CD14-positive monocyte (primary cell): ENCODE measurements at regions not wholly inside any gene's neighbourhood (a gene's known extent, or its start where the extent isn't known, plus 50 kb on each side); places are given as distances from the start of the nearest gene placed in this dataset.

ENCODE experiments used
- DNase-seq, 3 donors: peaks; one replicate each; pipeline ENCODE4 v3.0.0-alpha.2; 2011 to 2022
- H2AFZ ChIP-seq: 2 replicates; pipeline ENCODE4 v1.6.0; 2012; ENCODE audit warnings: mild to moderate bottlenecking, low read depth, low read length, inconsistent platforms; ENCODE audit not compliant: insufficient read depth, poor library complexity, severe bottlenecking
- H3K27ac ChIP-seq, 2 donors: 1 replicate in 1 of 2; 2 replicates in 1 of 2; pipeline ENCODE4 v1.5.1; 2012 to 2013; ENCODE audit warnings: low read length in 2 of 2, control low read depth in 1 of 2, inconsistent platforms in 1 of 2, low read depth in 1 of 2, mild to moderate bottlenecking in 1 of 2
- H3K27me3 ChIP-seq, 2 donors: one replicate each; pipeline versions ENCODE4 v1.6.0 to v1.6.1; 2011 to 2013; ENCODE audit warnings: low read length in 2 of 2; ENCODE audit not compliant: control insufficient read depth in 2 of 2, insufficient read depth in 2 of 2
- H3K36me3 ChIP-seq, 2 donors: replicated peaks in 1 of 2; 1 replicate in 1 of 2; 2 replicates in 1 of 2; pipeline versions ENCODE4 v1.5.1 to v1.6.1; 2012 to 2013; ENCODE audit warnings: low read length in 2 of 2, control low read depth in 1 of 2, inconsistent platforms in 1 of 2, mild to moderate bottlenecking in 1 of 2; ENCODE audit not compliant: insufficient read depth in 2 of 2, control insufficient read depth in 1 of 2
- H3K4me1 ChIP-seq, 2 donors: 1 replicate in 1 of 2; 2 replicates in 1 of 2; pipeline versions ENCODE4 v1.5.1 to v1.6.1; 2012 to 2013; ENCODE audit warnings: low read length in 2 of 2, control low read depth in 1 of 2, inconsistent platforms in 1 of 2, mild to moderate bottlenecking in 1 of 2, moderate library complexity in 1 of 2; ENCODE audit not compliant: insufficient read depth in 2 of 2, control insufficient read depth in 1 of 2
- H3K4me2 ChIP-seq: replicated peaks from 2 replicates; pipeline ENCODE3; 2012; ENCODE audit warnings: low read length, moderate library complexity, mild to moderate bottlenecking; ENCODE audit not compliant: poor library complexity, severe bottlenecking; ENCODE audit errors: extremely low read depth
- H3K4me3 ChIP-seq, 3 experiments: fragments of 200-600 bp in 1 of 3; sonication (generic) in 1 of 3; replicated peaks in 1 of 3; 1 replicate in 2 of 3; 2 replicates in 1 of 3; pipeline ENCODE4 v1.5.1; 2011 to 2013; ENCODE audit warnings: low read length in 3 of 3, mild to moderate bottlenecking in 3 of 3, control low read depth in 2 of 3, low read depth in 2 of 3, inconsistent platforms in 1 of 3, moderate library complexity in 1 of 3
- H3K79me2 ChIP-seq: 2 replicates; pipeline ENCODE4 v1.6.0; 2012; ENCODE audit warnings: mild to moderate bottlenecking, control low read depth, inconsistent platforms, low read length, moderate library complexity; ENCODE audit not compliant: insufficient read depth
- H3K9ac ChIP-seq: 2 replicates; pipeline ENCODE4 v1.6.0; 2017; ENCODE audit warnings: low read length, mild to moderate bottlenecking; ENCODE audit not compliant: insufficient read depth, poor library complexity, severe bottlenecking
- H3K9me3 ChIP-seq, 2 donors: replicated peaks in 1 of 2; 1 replicate in 1 of 2; 2 replicates in 1 of 2; pipeline versions ENCODE4 v1.5.1 to v1.6.1; 2012 to 2013; ENCODE audit warnings: low read length in 2 of 2, control low read depth in 1 of 2; ENCODE audit not compliant: control insufficient read depth in 1 of 2, insufficient read depth in 1 of 2
- H4K20me1 ChIP-seq: 2 replicates; pipeline ENCODE4 v1.6.0; 2012; ENCODE audit warnings: mild to moderate bottlenecking, low read length, control low read depth, moderate library complexity; ENCODE audit not compliant: insufficient read depth
- H3K27ac Mint-ChIP-seq, 7 donors: one replicate each; pipeline ENCODE4 v1.8.0; 2020; ENCODE audit warnings: mild to moderate bottlenecking in 7 of 7, mixed read lengths in 7 of 7, moderate library complexity in 6 of 7, inconsistent platforms in 2 of 7
- H3K27me3 Mint-ChIP-seq, 3 donors: one replicate each; pipeline ENCODE4 v1.8.0; 2021 to 2022; ENCODE audit warnings: low read depth in 3 of 3, mild to moderate bottlenecking in 3 of 3, mixed read lengths in 3 of 3, moderate library complexity in 3 of 3, inconsistent platforms in 1 of 3
- H3K36me3 Mint-ChIP-seq, 2 donors: one replicate each; pipeline ENCODE4 v1.8.0; 2020; ENCODE audit warnings: mixed read lengths in 2 of 2, inconsistent platforms in 1 of 2, mild to moderate bottlenecking in 1 of 2
- H3K4me1 Mint-ChIP-seq: one replicate; pipeline ENCODE4 v1.8.0; 2020; ENCODE audit warnings: mild to moderate bottlenecking, mixed read lengths
- H3K4me3 Mint-ChIP-seq, 2 donors: one replicate each; pipeline ENCODE4 v1.8.0; 2020; ENCODE audit warnings: mild to moderate bottlenecking in 2 of 2, mixed read lengths in 2 of 2, moderate library complexity in 1 of 2
- H3K9me3 Mint-ChIP-seq, 7 donors: one replicate each; pipeline ENCODE4 v1.8.0; 2020 to 2022; ENCODE audit warnings: mixed read lengths in 7 of 7, mild to moderate bottlenecking in 6 of 7, moderate library complexity in 6 of 7, inconsistent platforms in 2 of 7
- CTCF ChIP-seq: fragments of 200-600 bp; IDR thresholded peaks from one replicate; pipeline ENCODE4 v1.8.0; 2022; ENCODE audit warnings: antibody characterized with exemption, mild to moderate bottlenecking
- WGBS: methylation state at CpG from one replicate; pipeline ENCODE4 v1.1.5; 2013; ENCODE audit warnings: missing lambda C conversion rate; ENCODE audit not compliant: insufficient coverage; 5-methylcytosine and 5-hydroxymethylcytosine counted together
- intact Hi-C, 2 donors: fragments of 100-400 bp; cut with micrococcal nuclease; formaldehyde crosslinking; loops; one replicate each; pipeline versions ENCODE4 v1.15.0 to v1.15.1; 2023

- Histone ChIP-seq H2AFZ (no peak overlapping the region), H4K20me1 (no peaks in the 10 kb centered on the region), H3K9ac (no peak overlapping the region), H3K4me1 (no peaks in the 10 kb centered on the region), H3K4me2 (no peak overlapping the region), H3K27ac (no peak overlapping the region), H3K4me3 (no peak overlapping the region), H3K9me3 (no peaks in the 10 kb centered on the region), H3K79me2 (no peaks in the 10 kb centered on the region), H3K36me3 (no peaks in the 10 kb centered on the region), H3K27me3 (no peaks in the 10 kb centered on the region)
- H3K9me3 Mint-ChIP-seq, result peaks cover 2 to 9% (median 2%) of the 10 kb centered on the region in 7 donors
- H3K4me3 Mint-ChIP-seq, result no peak overlapping the region
- peaks cover 2% of the 10 kb centered on the region for H3K4me1 Mint-ChIP-seq
- H3K27me3 Mint-ChIP-seq, result peaks cover 0 to 4% (median 0%) of the 10 kb centered on the region in 3 donors
- H3K27ac Mint-ChIP-seq, result no peak overlapping the region
- no CpG with 5 or more reads among the region's 1 CpG for WGBS
- intact Hi-C loops, result no loop called here
- TF ChIP-seq CTCF, result no peak
- DNase-seq, result no peak
- H3K36me3 Mint-ChIP-seq, result no peaks in the 10 kb centered on the region
These were observed 531.2 kb upstream of the ATP2B1 start for GRCh38 chr12:90239732-90240260.

- H3K4me2 ChIP-seq, result no peak overlapping the region
- intact Hi-C loops, result no loop called here
- no peaks in the 10 kb centered on the region for H3K36me3 ChIP-seq
- H3K4me3 ChIP-seq, result no peak overlapping the region
- Mint-ChIP-seq H3K4me3 (no peak overlapping the region), H3K27me3 (peaks cover 0 to 4% (median 0%) of the 10 kb centered on the region in 3 donors), H3K9me3 (peaks cover 3 to 15% (median 7%) of the 10 kb centered on the region in 7 donors), H3K4me1 (peaks cover 2% of the 10 kb centered on the region), H3K27ac (no peak overlapping the region), H3K36me3 (no peaks in the 10 kb centered on the region)
- H3K27ac ChIP-seq, result no peak overlapping the region
- TF ChIP-seq CTCF, result no peak
- H4K20me1 ChIP-seq, result no peaks in the 10 kb centered on the region
- no peaks in the 10 kb centered on the region for H3K79me2 ChIP-seq
- no peak overlapping the region for H2AFZ ChIP-seq
- no peaks in the 10 kb centered on the region for H3K27me3 ChIP-seq
- no peak for DNase-seq
- H3K4me1 ChIP-seq, result no peaks in the 10 kb centered on the region
- H3K9me3 ChIP-seq, result peaks cover 0 to 3% of the 10 kb centered on the region in 2 donors
- no CpG with 5 or more reads among the region's 2 CpGs for WGBS
- no peak overlapping the region for H3K9ac ChIP-seq
These were observed 530.1 kb upstream of the ATP2B1 start for GRCh38 chr12:90238663-90239271.
